Peyer's patch (tissue), 4 donors: ENCODE measurements at regions not wholly inside any gene's neighbourhood (a gene's known extent, or its start where the extent isn't known, plus 50 kb on each side); places are given as distances from the start of the nearest gene placed in this dataset.

Source experiments
- DNase-seq, 3 donors: peaks; one replicate each; pipeline ENCODE4 v3.0.0-alpha.2; 2017 to 2019
- H3K27ac ChIP-seq, 4 donors: fragments of 200-600 bp; sonication (generic); one replicate each; pipeline ENCODE4 v1.5.1; 2016 to 2019
- H3K27me3 ChIP-seq, 2 donors: fragments of 200-600 bp; sonication (generic); one replicate each; pipeline ENCODE4 v1.5.1; 2019
- H3K36me3 ChIP-seq, 3 donors: fragments of 200-600 bp; sonication (generic); one replicate each; pipeline ENCODE4 v1.5.1; 2016 to 2019
- H3K4me1 ChIP-seq, 4 donors: fragments of 200-600 bp; sonication (generic); one replicate each; pipeline ENCODE4 v1.5.1; 2016 to 2019
- H3K4me3 ChIP-seq, 4 donors: fragments of 200-600 bp; sonication (generic); 1 replicate in 3 of 4; 2 replicates in 1 of 4; pipeline ENCODE4 v1.5.1; 2016 to 2019; ENCODE audit warnings: mild to moderate bottlenecking in 1 of 4
- H3K9me3 ChIP-seq, 4 donors: fragments of 200-600 bp; sonication (generic); one replicate each; pipeline ENCODE4 v1.5.1; 2016 to 2019; ENCODE audit warnings: mild to moderate bottlenecking in 1 of 4
- CTCF ChIP-seq, 6 experiments: fragments of 450-650 bp in 4 of 6; fragments of 200-600 bp in 2 of 6; sonication (generic) in 1 of 6; IDR thresholded peaks; one replicate each; pipeline ENCODE4 v1.5.1; 2017 to 2019; ENCODE audit warnings: antibody characterized with exemption in 6 of 6, mild to moderate bottlenecking in 3 of 6, moderate library complexity in 1 of 6
- POLR2A ChIP-seq, 2 donors: fragments of 450-650 bp; IDR thresholded peaks; one replicate each; pipeline ENCODE4 v1.5.1; 2017; ENCODE audit warnings: antibody characterized with exemption in 2 of 2, mild to moderate bottlenecking in 2 of 2, moderate library complexity in 2 of 2

GRCh38 chr2:226581004-226581403 is 218.6 kb downstream of the IRS1 start:
- Histone ChIP-seq H3K4me1 (peaks cover 0 to 15% (median 1%) of the 10 kb centered on the region in 4 donors), H3K27ac (no peak overlapping the region), H3K27me3 (no peaks in the 10 kb centered on the region), H3K4me3 (no peak overlapping the region), H3K9me3 (no peaks in the 10 kb centered on the region), H3K36me3 (no peaks in the 10 kb centered on the region)
- no peak for TF ChIP-seq CTCF (IDR thresholded peaks at IDR 0.05)
- no peak for TF ChIP-seq POLR2A (IDR thresholded peaks at IDR 0.05)
- DNase-seq, result peak in 2 of 3 donors; percentile 48 to 78

- TF ChIP-seq POLR2A (IDR thresholded peaks at IDR 0.05) (no peak), CTCF (IDR thresholded peaks at IDR 0.05) (no peak)
- DNase-seq, result no peak
- H3K4me1 ChIP-seq, result peaks cover 0 to 15% (median 1%) of the 10 kb centered on the region in 4 donors
- no peaks in the 10 kb centered on the region for H3K9me3 ChIP-seq
- no peaks in the 10 kb centered on the region for H3K36me3 ChIP-seq
- no peak overlapping the region for H3K27ac ChIP-seq
- no peak overlapping the region for H3K4me3 ChIP-seq
- H3K27me3 ChIP-seq, result no peaks in the 10 kb centered on the region
Measured at GRCh38 chr2:226580403-226580802, 219.2 kb downstream of the IRS1 start.

DNA sequence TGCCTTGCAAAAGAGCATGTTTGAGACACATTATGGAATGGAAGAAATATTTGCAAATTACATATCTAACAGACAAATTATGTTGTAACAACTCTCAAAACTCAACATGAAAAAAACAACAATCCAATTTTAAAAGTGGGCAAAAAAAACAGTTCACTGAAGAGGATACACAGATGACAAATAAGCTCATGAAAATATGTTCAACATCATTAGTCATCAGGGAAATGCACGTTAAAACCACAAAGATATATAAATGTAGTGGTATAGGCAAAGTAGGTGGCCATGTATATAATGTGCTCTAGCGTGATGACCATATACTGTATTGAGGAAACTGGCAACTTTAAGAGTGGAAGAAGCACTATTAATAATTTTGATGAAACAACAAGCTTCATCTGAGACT is 220.1 kb downstream of the IRS1 start:
- no peaks in the 10 kb centered on the region for H3K27me3 ChIP-seq
- DNase-seq, result no peak
- H3K4me1 ChIP-seq, result peaks cover 0 to 15% (median 1%) of the 10 kb centered on the region in 4 donors
- H3K27ac ChIP-seq, result no peak overlapping the region
- H3K4me3 ChIP-seq, result no peak overlapping the region
- TF ChIP-seq CTCF (IDR thresholded peaks at IDR 0.05) (no peak), POLR2A (IDR thresholded peaks at IDR 0.05) (no peak)
- H3K9me3 ChIP-seq, result no peaks in the 10 kb centered on the region
- H3K36me3 ChIP-seq, result no peaks in the 10 kb centered on the region

DNA sequence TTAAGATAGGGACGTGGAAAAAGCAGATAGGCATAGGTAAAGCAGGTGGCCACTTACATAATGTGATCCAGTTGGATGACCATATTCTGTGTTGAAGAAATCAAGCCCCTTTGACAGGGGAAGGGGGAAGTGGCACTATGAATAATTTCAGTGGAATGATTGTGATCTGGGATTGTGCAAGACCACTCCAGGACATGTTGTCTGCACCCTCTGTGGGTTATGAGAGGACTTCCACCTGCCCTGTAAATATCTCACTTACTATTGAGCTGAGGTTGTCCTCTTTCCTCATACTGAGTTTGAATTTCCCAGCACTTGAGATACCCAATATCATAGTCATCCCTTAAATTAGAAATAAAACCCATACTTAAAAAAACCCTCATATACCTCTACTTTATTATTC is 220.7 kb downstream of the IRS1 start:
- Histone ChIP-seq H3K4me1 (peaks cover 0 to 15% (median 1%) of the 10 kb centered on the region in 4 donors), H3K27me3 (no peaks in the 10 kb centered on the region), H3K27ac (no peak overlapping the region), H3K4me3 (no peak overlapping the region), H3K9me3 (no peaks in the 10 kb centered on the region), H3K36me3 (no peaks in the 10 kb centered on the region)
- DNase-seq, result no peak
- TF ChIP-seq CTCF (IDR thresholded peaks at IDR 0.05), result no peak
- TF ChIP-seq POLR2A (IDR thresholded peaks at IDR 0.05), result no peak

GRCh38 chr2:226578373-226578772 is 221.2 kb downstream of the IRS1 start:
- Histone ChIP-seq H3K36me3 (no peaks in the 10 kb centered on the region), H3K27ac (no peak overlapping the region), H3K4me1 (peaks cover 0 to 15% (median 1%) of the 10 kb centered on the region in 4 donors), H3K4me3 (no peak overlapping the region), H3K27me3 (no peaks in the 10 kb centered on the region), H3K9me3 (no peaks in the 10 kb centered on the region)
- no peak for DNase-seq
- no peak for TF ChIP-seq CTCF (IDR thresholded peaks at IDR 0.05)
- TF ChIP-seq POLR2A (IDR thresholded peaks at IDR 0.05), result no peak

- TF ChIP-seq CTCF (IDR thresholded peaks at IDR 0.05) (no peak), POLR2A (IDR thresholded peaks at IDR 0.05) (no peak)
- H3K4me1 ChIP-seq, result peaks cover 0 to under 1% (median 0%) of the 10 kb centered on the region in 4 donors
- DNase-seq, result no peak
- no peak overlapping the region for H3K27ac ChIP-seq
- H3K9me3 ChIP-seq, result no peaks in the 10 kb centered on the region
- no peaks in the 10 kb centered on the region for H3K27me3 ChIP-seq
- no peaks in the 10 kb centered on the region for H3K36me3 ChIP-seq
- no peak overlapping the region for H3K4me3 ChIP-seq
Measured at GRCh38 chr2:226575928-226576327, 223.7 kb downstream of the IRS1 start.
